NOMO-1 treated with DMSO at 0.1 percent for 48 hours (cell line): ENCODE measurements at regions not wholly inside any gene's neighbourhood (a gene's known extent, or its start where the extent isn't known, plus 50 kb on each side); places are given as distances from the start of the nearest gene placed in this dataset.
"Not testable (repeated sequence)": the region's sequence is repeated elsewhere in the genome, so short reads cannot be mapped to it uniquely, and the experiment has no call there.

Experiments used
- DNase-seq: peaks from one replicate; lab custom pipeline; 2025; ENCODE audit not compliant: unreplicated experiment; lab: John Stamatoyannopoulos, UW

- no peak for DNase-seq
Measured at GRCh38 chr11:23729088-23729487, 767.8 kb upstream of the LUZP2 start.

- no peak for DNase-seq
Measured at GRCh38 chr11:23730307-23730998, 766.4 kb upstream of the LUZP2 start.

- DNase-seq: no peak
Measured at GRCh38 chr11:23732026-23732425, 764.8 kb upstream of the LUZP2 start.

GRCh38 chr11:23746896-23747295 lies 750.0 kb upstream of the LUZP2 start:
- DNase-seq: no peak

GRCh38 chr11:23749762-23750430 lies 747.0 kb upstream of the LUZP2 start:
- DNase-seq: no peak

- no peak for DNase-seq
Measured at GRCh38 chr11:23751280-23751679, 745.6 kb upstream of the LUZP2 start.

GRCh38 chr11:23755076-23755475 lies 741.8 kb upstream of the LUZP2 start:
- DNase-seq: no peak

- DNase-seq: no peak
Measured at GRCh38 chr11:23755769-23756168, 741.1 kb upstream of the LUZP2 start.

- no peak for DNase-seq
Measured at GRCh38 chr11:23759489-23759888, 737.4 kb upstream of the LUZP2 start.

GRCh38 chr11:23764286-23764685 lies 732.6 kb upstream of the LUZP2 start:
- DNase-seq: no peak

GRCh38 chr11:23765682-23766252 lies 731.1 kb upstream of the LUZP2 start:
- no peak for DNase-seq

GRCh38 chr11:23767576-23767975 lies 729.3 kb upstream of the LUZP2 start:
- no peak for DNase-seq

GRCh38 chr11:23769214-23769613 lies 727.6 kb upstream of the LUZP2 start:
- no peak for DNase-seq

GRCh38 chr11:23772081-23772480 lies 724.8 kb upstream of the LUZP2 start:
- DNase-seq: no peak

GRCh38 chr11:23778971-23779370 lies 717.9 kb upstream of the LUZP2 start:
- no peak for DNase-seq

- DNase-seq: no peak
Measured at GRCh38 chr11:23780231-23780630, 716.6 kb upstream of the LUZP2 start.

- DNase-seq: no peak
Measured at GRCh38 chr11:23781803-23782560, 714.9 kb upstream of the LUZP2 start.

- not testable (repeated sequence) for DNase-seq
Measured at GRCh38 chr11:23786974-23787373, 709.9 kb upstream of the LUZP2 start.

GRCh38 chr11:23789200-23789853 lies 707.5 kb upstream of the LUZP2 start:
- DNase-seq: no peak

- no peak for DNase-seq
Measured at GRCh38 chr11:23789938-23790371, 706.9 kb upstream of the LUZP2 start.
